DOHH2 (cell line): ENCODE measurements at regions not wholly inside any gene's neighbourhood (a gene's known extent, or its start where the extent isn't known, plus 50 kb on each side); places are given as distances from the start of the nearest gene placed in this dataset.

Experiments used
- H3F3A ChIP-seq: fragments of 200-600 bp; sonication (generic), shearing (Covaris generic); 2 replicates; pipeline ENCODE4 v1.6.0; 2016; ENCODE audit warnings: antibody characterized with exemption, mild to moderate bottlenecking; ENCODE audit not compliant: control insufficient read depth, insufficient read depth
- H3K27ac ChIP-seq: fragments of 200-600 bp; sonication (generic); 2 replicates; pipeline ENCODE4 v1.5.1; 2014; ENCODE audit warnings: low read depth, mild to moderate bottlenecking, low read length, moderate library complexity
- H3K27me3 ChIP-seq: fragments of 200-600 bp; sonication (generic); 2 replicates; pipeline ENCODE4 v1.6.1; 2014; ENCODE audit warnings: mild to moderate bottlenecking, low read length, mixed read lengths; ENCODE audit not compliant: control insufficient read depth
- H3K36me3 ChIP-seq: fragments of 200-600 bp; sonication (generic); 2 replicates; pipeline ENCODE4 v1.6.1; 2014; ENCODE audit warnings: mild to moderate bottlenecking, low read length, moderate library complexity, mixed read lengths; ENCODE audit not compliant: control insufficient read depth
- H3K4me1 ChIP-seq: fragments of 200-600 bp; sonication (generic); 2 replicates; pipeline ENCODE4 v1.6.1; 2014; ENCODE audit warnings: mild to moderate bottlenecking, low read length, mixed read lengths; ENCODE audit not compliant: control insufficient read depth
- H3K4me2 ChIP-seq: fragments of 200-600 bp; sonication (generic); 2 replicates; pipeline ENCODE4 v1.6.0; 2014; ENCODE audit warnings: mild to moderate bottlenecking, low read length, moderate library complexity
- H3K4me3 ChIP-seq: fragments of 200-600 bp; sonication (generic); 2 replicates; pipeline ENCODE4 v1.5.1; 2014; ENCODE audit warnings: mild to moderate bottlenecking, low read length, mixed read lengths
- H3K79me2 ChIP-seq: fragments of 200-600 bp; sonication (generic); 2 replicates; pipeline ENCODE4 v1.6.1; 2014; ENCODE audit warnings: mild to moderate bottlenecking, low read length, mixed read lengths; ENCODE audit not compliant: control insufficient read depth
- H3K9me2 ChIP-seq: fragments of 200-600 bp; sonication (generic); replicated peaks from 2 replicates; pipeline ENCODE4 v1.6.1; 2014; ENCODE audit warnings: mild to moderate bottlenecking, low read length, mixed read lengths; ENCODE audit not compliant: control insufficient read depth
- H3K9me3 ChIP-seq: fragments of 200-600 bp; sonication (generic); 2 replicates; pipeline ENCODE4 v1.6.1; 2014; ENCODE audit warnings: antibody characterized with exemption, low read length, mixed read lengths; ENCODE audit not compliant: control insufficient read depth, insufficient read depth
- H4K20me1 ChIP-seq: fragments of 200-600 bp; sonication (generic); 2 replicates; pipeline ENCODE4 v1.6.0; 2014; ENCODE audit warnings: low read depth, mild to moderate bottlenecking, antibody characterized with exemption, low read length, moderate library complexity; ENCODE audit not compliant: control insufficient read depth, insufficient read depth
- CTCF ChIP-seq: fragments of 200-600 bp; sonication (generic); IDR thresholded peaks from one replicate; pipeline ENCODE4 v1.5.1; 2014; ENCODE audit warnings: antibody characterized with exemption, mild to moderate bottlenecking, low read depth, low read length; ENCODE audit not compliant: poor library complexity, severe bottlenecking
- EZH2phosphoT487 ChIP-seq: fragments of 200-600 bp; sonication (generic); IDR thresholded peaks from 2 replicates; pipeline ENCODE4 v1.6.1; 2017; ENCODE audit warnings: borderline replicate concordance, mild to moderate bottlenecking, antibody characterized with exemption, low read length, moderate library complexity, mixed read lengths

GRCh38 chr4:54543088-54543795 lies 114.5 kb upstream of the KIT start:
- H3K4me2 ChIP-seq = no peak overlapping the region

GRCh38 chr4:54545663-54546424 lies 111.9 kb upstream of the KIT start:
- Histone ChIP-seq H3K79me2 (no peaks in the 10 kb centered on the region), H3K4me3 (no peak overlapping the region), H4K20me1 (no peaks in the 10 kb centered on the region), H3K9me2 (no peaks in the 10 kb centered on the region), H3K27ac (no peak overlapping the region), H3K36me3 (no peaks in the 10 kb centered on the region), H3F3A (no peaks in the 10 kb centered on the region), H3K4me1 (peaks cover 8% of the 10 kb centered on the region), H3K27me3 (no peaks in the 10 kb centered on the region), H3K9me3 (no peaks in the 10 kb centered on the region), H3K4me2 (no peak overlapping the region)
- TF ChIP-seq CTCF = no peak
- no peak for TF ChIP-seq EZH2phosphoT487

More at GRCh38 chr4:54543088-54543795, 114.5 kb upstream of the KIT start:
- no peak for TF ChIP-seq EZH2phosphoT487
- no peak for TF ChIP-seq CTCF
- H3K36me3 ChIP-seq = no peaks in the 10 kb centered on the region
- H3K27ac ChIP-seq = no peak overlapping the region
- H4K20me1 ChIP-seq = no peaks in the 10 kb centered on the region
- no peaks in the 10 kb centered on the region for H3K9me2 ChIP-seq
- peaks cover 8% of the 10 kb centered on the region for H3K4me1 ChIP-seq
- H3K9me3 ChIP-seq = no peaks in the 10 kb centered on the region
- no peak overlapping the region for H3K4me3 ChIP-seq
- no peaks in the 10 kb centered on the region for H3K27me3 ChIP-seq
- H3K79me2 ChIP-seq = no peaks in the 10 kb centered on the region
- H3F3A ChIP-seq = no peaks in the 10 kb centered on the region

GRCh38 chr4:54547299-54548097 lies 110.3 kb upstream of the KIT start:
- Histone ChIP-seq H3K79me2 (no peaks in the 10 kb centered on the region), H3K9me3 (no peaks in the 10 kb centered on the region), H4K20me1 (no peaks in the 10 kb centered on the region), H3K27ac (no peak overlapping the region), H3K4me2 (no peak overlapping the region), H3K27me3 (no peaks in the 10 kb centered on the region), H3F3A (no peaks in the 10 kb centered on the region), H3K9me2 (no peaks in the 10 kb centered on the region), H3K36me3 (no peaks in the 10 kb centered on the region), H3K4me1 (peaks cover 8% of the 10 kb centered on the region), H3K4me3 (no peak overlapping the region)
- no peak for TF ChIP-seq EZH2phosphoT487
- TF ChIP-seq CTCF = no peak
